ENCODE measurements at regions not wholly inside any gene's neighbourhood (a gene's known extent, or its start where the extent isn't known, plus 50 kb on each side); places are given as distances from the start of the nearest gene placed in this dataset.
"Not testable (repeated sequence)": the region's sequence is repeated elsewhere in the genome, so short reads cannot be mapped to it uniquely, and the experiment has no call there.

GRCh38 chr10:8639486-8640185, 585.1 kb downstream of the GATA3 start:
- DNase-seq, result no peak

GRCh38 chr10:8640301-8640700, 585.8 kb downstream of the GATA3 start:
- no peak for DNase-seq

- no peak for DNase-seq
Observed at GRCh38 chr10:8640878-8641277, 586.4 kb downstream of the GATA3 start.

- DNase-seq, result no peak
Observed at GRCh38 chr10:8656261-8656660, 601.8 kb downstream of the GATA3 start.

- DNase-seq, result no peak
Observed at GRCh38 chr10:8659982-8660381, 605.5 kb downstream of the GATA3 start.

GRCh38 chr10:8661886-8662285, 607.4 kb downstream of the GATA3 start:
- DNase-seq, result no peak

GRCh38 chr10:8663131-8663530, 608.6 kb downstream of the GATA3 start:
- no peak for DNase-seq

- no peak for DNase-seq
Observed at GRCh38 chr10:8665322-8665721, 610.8 kb downstream of the GATA3 start.

GRCh38 chr10:8670461-8670860, 616.0 kb downstream of the GATA3 start:
- no peak for DNase-seq

- no peak for DNase-seq
Observed at GRCh38 chr10:8674230-8674629, 619.7 kb downstream of the GATA3 start.

GRCh38 chr10:8677642-8678041, 623.2 kb downstream of the GATA3 start:
- no peak for DNase-seq

GRCh38 chr10:8684916-8685315, 630.4 kb downstream of the GATA3 start:
- not testable (repeated sequence) for DNase-seq

- DNase-seq, result no peak
Observed at GRCh38 chr10:8688881-8689280, 634.4 kb downstream of the GATA3 start.

- no peak for DNase-seq
Observed at GRCh38 chr10:8691498-8692017, 637.1 kb downstream of the GATA3 start.

GRCh38 chr10:8693635-8694034, 639.1 kb downstream of the GATA3 start:
- not testable (repeated sequence) for DNase-seq

GRCh38 chr10:8696746-8697145, 642.3 kb downstream of the GATA3 start:
- DNase-seq, result no peak

GRCh38 chr10:8700689-8701088, 646.2 kb downstream of the GATA3 start:
- DNase-seq, result no peak

- no peak for DNase-seq
Observed at GRCh38 chr10:8702181-8702580, 647.7 kb downstream of the GATA3 start.

GRCh38 chr10:8705415-8705814, 650.9 kb downstream of the GATA3 start:
- no peak for DNase-seq

- DNase-seq, result no peak
Observed at GRCh38 chr10:8712656-8713055, 658.2 kb downstream of the GATA3 start.

- DNase-seq, result no peak
Observed at GRCh38 chr10:8719971-8720370, 665.5 kb downstream of the GATA3 start.

- no peak for DNase-seq
Observed at GRCh38 chr10:8721650-8722049, 667.2 kb downstream of the GATA3 start.

- no peak for DNase-seq
Observed at GRCh38 chr10:8722835-8723234, 668.3 kb downstream of the GATA3 start.

- no peak for DNase-seq
Observed at GRCh38 chr10:8725343-8725742, 670.9 kb downstream of the GATA3 start.

Data from KG1 (cell line).